HG03097 (cell line): ENCODE measurements at regions not wholly inside any gene's neighbourhood (a gene's known extent, or its start where the extent isn't known, plus 50 kb on each side); places are given as distances from the start of the nearest gene placed in this dataset.

Experiments
- ATAC-seq: cut with Tn5 transposase; IDR thresholded peaks from one replicate; pipeline ENCODE4 v1.9.1; 2021; ENCODE audit not compliant: unreplicated experiment, low FRiP score

DNA sequence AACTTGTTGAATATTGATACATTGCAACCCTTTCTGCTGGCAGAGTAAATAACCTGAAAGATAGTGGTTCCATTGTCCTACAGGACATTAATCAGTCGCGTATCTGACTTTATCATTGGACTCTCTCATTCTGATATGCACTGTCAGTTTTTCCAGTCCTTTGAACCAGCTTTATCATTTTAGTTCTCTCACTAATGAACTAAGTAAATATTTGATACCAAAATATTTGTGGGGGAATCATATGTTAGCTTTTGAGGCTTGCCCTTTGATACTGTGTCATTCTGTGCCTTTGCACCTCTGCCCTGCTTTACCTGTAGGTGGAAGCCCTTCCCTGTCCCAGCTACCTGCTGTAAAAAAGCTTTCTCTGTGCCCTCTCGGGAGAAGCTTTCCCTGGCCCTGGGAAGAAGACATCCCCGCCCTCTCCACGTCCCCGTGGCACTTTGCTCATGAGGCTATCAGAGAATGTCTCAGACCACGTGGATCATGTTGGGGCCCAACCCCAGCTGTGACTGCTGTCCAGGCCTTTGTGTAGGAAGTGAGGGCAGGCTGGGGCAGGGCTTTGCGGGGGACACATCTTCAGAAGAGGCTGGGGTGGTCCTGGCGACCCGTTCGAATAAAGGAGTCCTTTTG, 117.8 kb upstream of the NXT1 start:
- ATAC-seq, result no peak

DNA sequence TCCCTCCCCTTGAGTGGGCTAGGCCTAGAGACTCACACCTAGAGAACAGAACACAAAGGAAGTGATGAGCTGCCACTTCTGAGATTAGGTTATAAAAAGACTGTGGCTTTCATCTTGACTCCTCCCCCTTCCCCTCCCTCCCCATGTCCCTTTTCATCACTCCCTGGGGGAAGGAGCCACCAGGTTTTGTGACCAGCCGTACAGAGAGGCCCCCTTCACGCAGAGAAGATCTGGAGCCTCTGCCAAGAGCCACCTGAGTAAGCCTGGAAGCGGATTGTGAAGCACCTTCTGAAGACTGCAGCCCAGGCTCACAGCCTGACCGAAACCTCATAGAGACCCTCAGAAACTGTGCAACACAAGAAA, 118.4 kb upstream of the NXT1 start:
- no peak for ATAC-seq

DNA sequence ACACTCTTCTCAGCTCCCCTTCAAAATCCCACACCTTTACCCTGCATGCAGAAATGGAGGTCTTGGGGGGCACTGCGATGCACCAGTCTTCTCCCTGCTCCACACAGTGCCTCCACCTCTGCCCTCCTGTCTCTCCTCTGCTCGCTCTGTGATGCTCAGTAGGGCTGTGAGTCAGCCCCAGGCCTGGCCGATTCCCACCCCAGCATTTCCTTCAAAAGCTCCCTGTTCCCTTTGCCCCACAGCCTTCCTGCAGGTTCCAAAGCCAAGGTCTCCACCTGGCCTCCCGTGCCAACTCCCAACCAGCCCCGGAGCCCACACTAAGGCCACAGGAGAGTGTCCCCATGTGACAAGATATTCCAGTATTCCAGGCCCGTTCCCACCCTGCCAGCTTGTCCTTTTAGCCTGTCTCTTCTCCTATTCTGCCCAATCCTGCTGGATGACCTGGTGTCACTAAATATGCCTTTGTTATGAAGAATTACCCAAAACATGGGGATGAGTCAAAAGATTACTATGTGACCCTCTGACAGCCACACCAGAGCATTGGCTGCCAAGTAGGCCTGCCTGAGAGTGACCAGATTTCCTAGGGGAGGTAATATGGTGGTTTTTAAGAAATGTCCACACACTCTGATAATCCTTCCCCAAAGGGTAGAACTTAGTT, 118.9 kb upstream of the NXT1 start:
- no peak for ATAC-seq

DNA sequence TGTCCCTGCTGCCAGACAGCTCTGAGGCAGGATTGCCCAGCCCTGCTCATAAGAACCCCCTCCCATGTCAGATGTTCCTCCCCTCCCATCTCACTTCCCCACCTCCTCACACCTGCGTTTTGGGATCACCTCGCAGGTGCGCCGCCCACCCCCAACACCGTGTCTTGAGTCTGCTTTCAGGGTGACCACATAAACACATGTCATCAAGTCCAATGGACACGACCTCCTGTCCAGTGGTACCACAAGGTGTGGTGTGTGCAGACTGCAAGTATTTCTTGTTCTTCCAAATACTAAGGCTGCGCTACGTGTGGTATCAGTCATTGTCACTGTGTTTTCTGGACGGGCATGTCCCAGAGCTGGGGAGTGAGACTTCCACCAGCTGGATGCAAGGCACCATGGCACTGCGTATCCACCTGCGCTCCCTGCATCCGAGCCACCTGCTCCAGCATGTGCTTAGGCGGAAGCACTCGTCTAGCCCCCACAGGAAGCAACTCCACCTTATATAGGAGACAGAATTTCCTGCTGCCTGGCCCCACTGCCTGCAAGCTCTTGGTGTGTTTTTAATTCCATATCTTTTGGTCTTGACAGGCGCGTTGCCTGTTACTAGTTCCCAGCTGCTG, 119.7 kb upstream of the NXT1 start:
- ATAC-seq, result no peak

DNA sequence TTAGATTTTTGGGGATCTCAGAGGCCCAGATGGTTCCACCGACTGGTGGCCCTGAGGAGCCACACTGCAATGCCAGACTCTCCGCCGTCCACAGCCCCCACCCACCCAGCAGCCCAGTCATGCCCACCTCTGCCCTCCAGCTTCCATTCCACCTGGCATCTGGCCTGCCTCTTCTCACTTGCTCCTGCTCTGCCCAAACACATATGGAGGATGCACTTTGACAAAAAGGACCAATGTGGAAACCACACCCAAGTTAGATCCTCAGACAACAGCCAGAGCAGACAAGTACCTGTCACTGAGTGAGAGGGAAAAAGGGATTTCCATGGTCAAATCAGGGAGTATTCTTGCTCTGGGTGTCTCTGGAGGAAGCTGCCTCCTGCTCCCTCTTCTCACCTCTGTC, 120.6 kb upstream of the NXT1 start:
- no peak for ATAC-seq

DNA sequence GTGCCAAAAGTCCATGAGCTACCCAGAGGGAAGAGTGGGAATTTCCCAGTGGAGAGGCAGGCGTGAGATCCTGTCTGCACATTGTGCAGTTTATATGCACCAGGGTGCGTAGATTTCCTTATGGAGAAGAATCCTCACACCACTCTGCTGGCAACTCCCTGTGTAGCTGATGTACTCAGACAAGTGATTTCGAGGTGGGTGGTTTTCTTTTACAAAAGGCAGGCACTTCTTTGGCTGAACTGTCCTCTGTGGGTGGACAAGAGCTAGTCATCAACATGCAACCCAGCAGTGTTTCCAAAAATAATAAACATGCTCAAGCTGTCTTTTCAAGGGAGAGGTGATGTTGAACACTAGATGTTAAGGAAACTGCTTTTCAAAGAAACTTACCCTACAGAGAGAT, 121.7 kb upstream of the NXT1 start:
- ATAC-seq, result no peak

DNA sequence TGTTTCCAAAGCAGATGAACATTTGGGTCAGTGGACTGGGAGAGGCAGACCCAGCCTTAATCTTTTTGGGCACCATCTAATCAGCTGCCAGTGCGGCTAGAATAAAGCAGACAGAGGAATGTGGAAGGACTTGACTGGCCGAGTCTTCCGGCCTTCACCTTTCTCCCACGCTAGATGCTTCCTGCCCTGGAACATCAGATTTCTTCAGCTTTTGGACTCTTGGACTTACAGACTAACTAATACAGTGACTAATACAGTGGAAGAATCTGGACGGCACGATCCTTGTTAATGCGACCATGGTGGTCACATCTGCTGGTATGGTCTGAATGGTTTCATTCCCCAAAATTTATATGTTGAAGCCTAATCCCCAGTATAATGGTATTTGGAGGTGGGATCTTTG, 122.6 kb upstream of the NXT1 start:
- no peak for ATAC-seq

DNA sequence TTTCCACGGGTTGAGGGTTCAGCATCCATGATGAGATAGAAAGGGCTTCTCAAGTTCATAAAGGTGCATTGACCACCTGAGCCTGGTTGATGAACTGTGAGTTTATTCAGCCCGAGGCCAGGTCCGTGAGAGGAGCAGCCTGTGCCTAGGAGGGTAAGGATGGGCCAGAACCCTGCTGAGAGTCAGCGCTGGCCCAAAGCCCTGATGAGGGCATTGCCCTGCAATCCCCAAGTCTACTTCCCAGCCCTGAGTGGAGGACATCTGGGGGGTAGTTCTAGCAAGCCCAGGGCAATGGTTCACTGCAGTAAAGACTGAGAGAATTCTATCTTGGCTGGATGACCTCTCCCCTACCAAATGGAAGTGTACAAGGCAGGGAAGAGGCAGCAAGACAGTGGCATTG, 123.3 kb upstream of the NXT1 start:
- ATAC-seq, result no peak

DNA sequence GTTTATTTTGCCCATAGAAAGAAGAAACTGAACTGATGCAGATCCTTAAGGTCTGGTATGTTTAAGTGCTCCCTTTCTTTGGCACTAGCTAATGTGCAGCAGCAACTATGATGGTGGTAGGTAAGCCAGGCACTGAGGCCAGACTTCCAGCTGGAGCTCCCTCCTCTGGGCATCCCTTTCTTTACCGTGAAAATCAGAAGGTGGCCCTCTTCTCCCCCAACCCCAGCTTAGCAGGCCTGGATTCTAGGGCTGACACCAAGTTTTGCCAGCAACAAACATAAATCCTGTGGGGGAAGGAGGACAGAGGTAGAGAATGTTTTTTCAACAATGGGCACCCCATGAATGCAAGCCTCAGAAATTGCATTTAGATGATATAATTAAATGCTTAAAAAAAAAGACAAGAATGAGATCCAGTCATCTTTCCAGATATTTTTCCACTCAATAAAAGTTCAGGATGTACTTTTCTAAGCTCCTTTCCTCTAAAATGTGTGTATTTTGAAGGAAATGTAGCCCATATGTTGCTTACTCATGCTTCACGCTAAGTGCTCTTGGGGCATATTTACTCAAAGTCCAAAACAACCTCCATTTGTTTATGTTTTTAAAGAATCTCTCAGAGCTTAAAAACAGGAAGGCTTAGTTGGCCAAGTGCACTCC, 123.9 kb upstream of the NXT1 start:
- ATAC-seq, result no peak

DNA sequence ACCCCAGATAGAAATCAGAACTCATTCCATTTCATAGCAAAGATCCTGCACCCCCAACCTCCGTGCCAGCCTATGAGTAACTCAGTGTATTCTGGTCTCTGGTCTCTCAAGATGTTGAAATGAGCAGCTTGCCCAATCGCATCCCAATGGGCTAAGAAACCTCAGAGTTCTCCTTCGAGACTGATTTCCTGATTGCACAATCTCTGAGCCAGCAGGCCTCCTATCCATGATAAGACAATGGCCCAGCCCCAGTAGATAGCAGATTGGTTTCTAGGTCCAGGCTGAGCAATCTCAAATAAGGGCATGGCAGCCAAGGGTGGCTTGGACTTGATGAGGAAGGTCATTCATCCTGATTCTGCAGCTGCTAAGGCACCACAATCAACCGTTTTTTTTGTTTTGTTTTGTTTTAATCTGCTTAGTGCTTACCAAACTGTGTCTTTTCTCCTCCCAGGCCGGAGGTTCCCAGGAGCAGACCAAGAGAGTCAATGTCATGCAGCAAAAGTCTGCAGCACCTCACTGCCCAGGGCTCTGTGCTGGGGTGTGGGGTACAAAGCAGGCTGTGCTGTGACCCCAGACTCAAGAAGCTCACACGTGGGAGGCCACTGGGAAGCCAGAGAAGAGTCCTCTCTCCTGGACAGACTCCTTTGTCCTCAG, 125.1 kb upstream of the NXT1 start:
- no peak for ATAC-seq

DNA sequence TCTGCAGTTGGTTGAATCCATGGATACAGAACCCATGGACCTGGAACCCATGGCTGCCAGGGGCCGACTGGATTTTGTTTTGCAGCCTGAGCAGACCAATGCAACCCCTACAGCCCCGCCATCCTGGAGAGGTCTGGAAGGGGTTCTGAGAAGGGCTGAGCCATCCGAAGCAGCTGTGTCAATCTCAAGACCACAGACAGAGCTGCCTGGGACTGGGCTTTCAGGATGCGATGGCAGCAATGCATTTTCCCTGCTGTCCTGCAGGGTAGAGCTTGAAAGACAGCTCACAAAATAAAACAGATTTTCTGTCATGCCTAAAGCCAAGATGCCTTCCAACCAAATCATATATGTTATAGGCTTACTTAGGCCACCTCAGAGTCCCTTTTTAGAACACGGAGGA, 125.8 kb upstream of the NXT1 start:
- no peak for ATAC-seq

DNA sequence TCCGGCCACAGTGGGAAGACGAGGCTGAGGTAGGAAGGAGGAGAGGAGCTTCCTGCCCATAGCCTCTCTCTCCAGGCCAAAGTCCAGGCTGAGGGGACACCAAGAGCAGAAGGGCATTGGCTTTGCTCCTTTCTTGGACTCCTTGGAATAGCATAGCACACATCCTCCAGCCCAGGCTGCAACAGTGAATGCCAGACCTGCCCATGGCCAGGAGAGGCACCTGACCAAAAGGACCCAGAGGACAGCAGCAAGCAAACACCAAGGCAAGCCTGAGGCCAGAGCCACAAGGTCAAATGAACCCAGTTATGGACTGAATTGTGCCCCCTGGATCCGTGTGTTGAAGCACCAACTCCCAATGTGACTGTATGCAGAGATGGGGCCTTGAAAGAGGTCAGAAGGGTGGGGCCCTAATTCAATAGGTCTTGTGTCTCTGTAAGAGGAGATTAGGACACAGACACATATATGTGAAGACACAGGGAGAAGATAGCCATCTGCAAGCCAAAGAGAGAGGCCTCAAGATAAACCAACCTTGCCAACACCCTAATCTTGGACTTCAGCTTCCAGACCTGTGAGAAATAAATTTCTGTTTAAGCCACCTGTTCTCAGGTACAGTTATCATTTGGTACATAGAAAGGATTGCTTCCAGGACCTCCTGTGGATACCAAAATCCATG, 126.5 kb upstream of the NXT1 start:
- no peak for ATAC-seq

DNA sequence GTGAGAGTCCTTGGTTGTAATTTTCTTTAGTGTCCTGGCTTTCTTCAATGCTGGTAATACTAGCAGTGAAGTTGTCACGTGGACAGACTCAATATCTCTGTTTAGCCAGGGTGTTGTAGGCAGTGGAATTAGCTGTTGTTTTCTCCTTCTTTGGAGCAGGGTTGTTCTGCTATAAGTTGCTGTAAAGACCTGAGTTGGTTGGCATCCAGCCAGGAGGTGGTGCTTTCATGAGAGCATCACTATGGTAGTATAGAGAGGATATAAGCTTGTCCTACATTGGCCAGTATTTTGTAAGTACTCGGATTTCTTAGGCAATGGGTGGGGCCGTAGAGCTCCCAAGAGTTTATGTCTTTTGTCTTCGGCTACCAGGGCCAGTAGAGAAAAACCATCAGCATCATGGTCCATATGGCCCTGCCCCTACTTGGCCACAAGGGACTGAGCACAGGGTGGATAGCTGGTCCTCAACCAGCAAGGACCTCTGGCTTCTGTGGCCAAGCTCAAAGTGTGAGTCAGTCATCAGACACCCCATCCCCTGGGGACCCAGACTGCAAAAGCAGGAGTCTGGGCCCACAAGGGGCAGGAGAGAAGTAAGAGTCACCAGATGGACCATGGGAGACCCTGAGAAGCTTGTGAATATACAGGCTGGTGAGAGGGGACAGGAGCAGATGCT, 127.9 kb upstream of the NXT1 start:
- no peak for ATAC-seq

DNA sequence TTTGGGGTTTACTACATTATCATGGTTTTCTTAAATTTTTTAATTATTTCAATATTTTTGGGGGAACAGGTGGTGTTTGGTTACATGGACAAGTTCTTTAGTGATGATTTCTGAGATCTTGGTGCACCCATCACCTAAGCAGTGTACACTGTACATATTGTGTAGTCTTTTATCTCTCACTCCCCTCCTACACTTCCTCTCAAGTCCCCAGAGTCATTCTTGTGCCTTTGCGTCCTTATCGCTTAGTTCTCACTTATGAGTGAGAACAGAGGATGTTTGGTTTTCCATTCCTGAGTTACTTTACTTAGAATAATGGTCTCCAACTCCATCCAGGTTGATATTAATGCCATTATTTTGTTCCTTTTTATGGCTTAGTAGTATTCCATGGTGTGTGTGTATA, 130.9 kb upstream of the CD93 start:
- no peak for ATAC-seq

DNA sequence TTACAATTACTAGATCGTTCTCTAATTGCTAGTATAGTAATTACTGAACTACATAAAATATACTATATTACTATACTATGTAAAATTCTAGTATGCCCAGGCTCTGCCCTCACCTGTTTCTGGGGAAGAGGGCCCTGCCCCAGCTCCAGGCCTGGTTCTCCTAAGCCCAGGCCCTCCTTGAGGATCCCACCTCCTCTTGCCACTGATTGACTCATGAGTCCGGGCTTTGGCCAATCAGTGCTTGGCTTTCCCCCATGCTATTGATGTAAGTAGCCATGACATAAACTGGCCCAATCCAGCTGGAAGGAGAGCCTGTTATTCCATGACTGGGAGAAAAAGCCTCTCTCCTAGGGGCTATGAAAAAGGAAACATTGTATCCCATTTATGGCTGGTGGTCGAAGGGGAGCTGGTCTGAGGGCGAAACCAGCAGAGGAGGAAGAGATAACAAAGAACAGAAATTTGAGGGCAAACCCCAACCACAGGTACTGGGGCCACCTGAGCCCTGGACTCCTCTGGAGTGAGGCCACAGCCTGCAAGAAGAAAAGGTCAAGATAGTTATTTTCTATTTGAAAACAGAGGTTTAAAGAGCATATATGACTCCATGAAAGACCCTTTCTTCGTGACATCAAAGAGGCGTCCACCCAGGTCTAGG, 129.3 kb upstream of the CD93 start:
- ATAC-seq, result no peak

DNA sequence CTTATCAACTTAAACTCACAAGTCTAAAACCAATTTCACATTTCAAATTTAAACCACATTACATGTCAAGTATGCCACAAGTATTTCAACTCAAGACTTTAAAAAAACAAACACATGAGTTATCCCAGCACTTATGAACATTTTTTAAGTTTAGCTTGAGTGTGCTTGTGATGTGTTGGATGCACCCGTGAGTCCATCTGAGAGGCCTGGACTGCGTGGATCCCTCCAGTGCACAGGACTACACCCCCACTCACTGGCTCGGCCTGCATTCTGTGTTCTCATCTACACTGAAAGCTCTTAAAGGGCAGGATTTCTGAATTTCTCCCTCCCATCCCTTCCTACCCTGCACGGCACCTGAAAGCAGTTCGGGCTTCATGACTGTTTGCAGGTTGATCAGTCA, 128.8 kb upstream of the CD93 start:
- no peak for ATAC-seq

DNA sequence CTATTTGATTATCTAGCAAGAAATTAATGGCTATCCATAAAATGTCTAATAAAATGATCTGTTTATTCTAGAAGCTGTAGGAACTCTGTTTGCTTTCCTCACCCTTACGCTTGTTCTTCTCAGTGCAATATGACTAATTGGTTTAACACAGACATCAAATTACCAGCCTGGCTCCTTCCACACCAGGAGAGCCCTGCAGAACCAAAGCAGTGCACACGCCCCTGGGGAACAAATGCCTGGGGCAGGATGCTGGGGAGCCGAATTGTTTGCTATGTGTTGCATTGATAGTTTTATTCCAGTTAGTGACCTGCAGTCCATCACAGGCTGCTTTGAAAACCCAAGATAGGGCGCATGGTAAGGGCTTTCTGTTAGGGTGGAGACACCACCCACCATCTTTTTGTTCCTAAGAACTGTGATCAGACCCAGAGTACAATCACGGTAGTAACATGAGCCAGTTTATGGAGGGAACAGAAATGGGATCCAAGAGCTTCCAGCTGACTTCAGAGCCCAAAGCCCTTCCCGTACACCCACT, 126.4 kb upstream of the CD93 start:
- ATAC-seq, result no peak

DNA sequence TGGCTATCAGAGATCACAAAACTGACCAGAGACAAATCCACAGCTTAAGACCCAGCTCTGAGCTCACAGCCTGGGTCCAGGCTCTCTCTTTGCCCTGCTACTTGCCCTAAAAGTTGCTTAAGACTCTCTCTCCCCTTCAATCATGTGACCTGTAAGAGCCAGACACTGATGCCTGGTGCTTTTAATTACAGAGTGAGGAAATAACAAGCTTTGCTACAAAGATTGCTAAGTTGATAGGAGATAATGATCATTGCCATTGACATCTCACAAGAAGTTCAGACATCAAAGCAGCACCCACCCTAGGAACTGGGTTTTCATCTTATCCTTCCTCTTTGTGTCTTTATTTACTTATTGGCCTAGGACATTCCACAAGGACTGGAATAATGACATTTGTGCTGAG, 125.9 kb upstream of the CD93 start:
- ATAC-seq, result no peak

DNA sequence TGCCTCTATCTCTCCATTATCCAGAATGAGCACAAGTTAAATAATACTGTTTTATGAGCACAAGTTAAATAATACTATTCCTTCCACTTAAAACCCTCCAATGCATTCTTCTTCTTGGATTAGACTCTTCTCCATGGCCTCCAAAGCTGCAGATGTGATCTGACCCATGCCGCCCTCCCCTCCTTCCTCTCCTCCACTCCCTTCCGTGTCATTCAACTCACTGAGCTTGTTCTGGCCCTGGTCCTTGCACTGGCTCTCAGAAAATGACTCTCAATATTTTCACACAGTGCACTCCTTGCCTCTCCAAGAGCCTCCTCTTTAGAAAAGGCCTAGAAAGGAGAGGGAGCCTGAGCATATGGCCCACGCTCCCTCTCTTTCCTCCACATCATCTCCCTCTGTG, 125.0 kb upstream of the CD93 start:
- no peak for ATAC-seq
